ENCODE measurements at regions not wholly inside any gene's neighbourhood (a gene's known extent, or its start where the extent isn't known, plus 50 kb on each side); places are given as distances from the start of the nearest gene placed in this dataset.

DNA sequence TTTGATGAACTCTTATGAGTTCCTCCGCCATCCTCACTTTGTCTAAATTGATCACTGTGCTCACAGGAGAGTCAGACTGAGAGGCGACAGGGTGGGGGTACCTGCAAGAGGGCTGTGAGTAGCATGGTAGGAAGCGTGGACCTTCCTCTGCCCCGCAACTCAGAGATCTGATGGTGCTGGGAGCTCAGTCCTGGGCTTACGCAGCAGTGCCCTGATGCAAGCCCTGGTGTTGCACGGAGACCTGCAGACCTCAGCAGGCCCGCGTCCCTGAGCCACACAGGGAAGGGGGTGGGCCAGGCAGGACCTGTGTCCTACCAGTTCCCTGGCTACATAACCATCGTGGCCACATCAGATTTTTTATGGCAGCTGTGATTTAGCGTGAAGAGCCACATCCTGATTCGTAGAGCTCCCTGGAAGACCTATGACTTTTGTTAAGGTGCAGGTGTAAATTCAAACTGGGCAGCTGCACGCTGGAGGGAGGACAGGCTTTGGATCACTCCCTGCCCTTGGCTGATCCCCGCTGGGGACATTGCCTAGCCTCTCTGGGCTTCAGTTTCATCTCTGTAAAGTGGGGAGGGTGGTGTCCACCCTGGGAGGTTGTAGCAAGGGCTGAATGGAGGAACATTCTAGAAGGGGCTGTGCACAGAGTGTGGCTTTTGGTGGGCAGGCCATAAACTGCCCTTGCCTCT is 176.1 kb downstream of the KLF13 start:
- Histone ChIP-seq H3K4me3 (replicated peaks in 1 of 4; ENCODE audit: control extremely low read depth in 1 of 4, insufficient read depth in 1 of 4, low read depth in 3 of 4, low read length in 4 of 4) (no peak overlapping the region), H3K79me2 (ENCODE audit: control insufficient read depth, insufficient read depth, low read length) (no peaks in the 10 kb centered on the region), H3K27me3 (ENCODE audit: control insufficient read depth, insufficient read depth, low read length) (no peaks in the 10 kb centered on the region), H3K36me3 (ENCODE audit: control insufficient read depth, insufficient read depth, low read length) (no peaks in the 10 kb centered on the region), H3K9me3 (ENCODE audit: control insufficient read depth, insufficient read depth, low read depth, low read length) (no peaks in the 10 kb centered on the region), H2AFZ (ENCODE audit: low read length) (no peak overlapping the region), H3K9ac (ENCODE audit: insufficient read depth, low read length) (no peak overlapping the region), H3K4me2 (ENCODE audit: extremely low read depth, insufficient read depth, low read length) (no peak overlapping the region), H3K27ac (ENCODE audit: insufficient read depth, low read length) (no peak overlapping the region), H3K4me1 (ENCODE audit: control insufficient read depth, extremely low read depth, insufficient read depth, low read length) (no peaks in the 10 kb centered on the region), H4K20me1 (ENCODE audit: control insufficient read depth, extremely low read depth, insufficient read depth, low read length) (no peaks in the 10 kb centered on the region)
- TF ChIP-seq, protein P1, sequence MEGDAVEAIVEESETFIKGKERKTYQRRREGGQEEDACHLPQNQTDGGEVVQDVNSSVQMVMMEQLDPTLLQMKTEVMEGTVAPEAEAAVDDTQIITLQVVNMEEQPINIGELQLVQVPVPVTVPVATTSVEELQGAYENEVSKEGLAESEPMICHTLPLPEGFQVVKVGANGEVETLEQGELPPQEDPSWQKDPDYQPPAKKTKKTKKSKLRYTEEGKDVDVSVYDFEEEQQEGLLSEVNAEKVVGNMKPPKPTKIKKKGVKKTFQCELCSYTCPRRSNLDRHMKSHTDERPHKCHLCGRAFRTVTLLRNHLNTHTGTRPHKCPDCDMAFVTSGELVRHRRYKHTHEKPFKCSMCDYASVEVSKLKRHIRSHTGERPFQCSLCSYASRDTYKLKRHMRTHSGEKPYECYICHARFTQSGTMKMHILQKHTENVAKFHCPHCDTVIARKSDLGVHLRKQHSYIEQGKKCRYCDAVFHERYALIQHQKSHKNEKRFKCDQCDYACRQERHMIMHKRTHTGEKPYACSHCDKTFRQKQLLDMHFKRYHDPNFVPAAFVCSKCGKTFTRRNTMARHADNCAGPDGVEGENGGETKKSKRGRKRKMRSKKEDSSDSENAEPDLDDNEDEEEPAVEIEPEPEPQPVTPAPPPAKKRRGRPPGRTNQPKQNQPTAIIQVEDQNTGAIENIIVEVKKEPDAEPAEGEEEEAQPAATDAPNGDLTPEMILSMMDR (conservative IDR thresholded peaks at IDR 0.05 in 1 of 2, IDR thresholded peaks at IDR 0.05 in 1 of 2; ENCODE audit: low read depth in 1 of 2, low read length in 2 of 2), result no peak
- TF ChIP-seq EZH2 (IDR thresholded peaks at IDR 0.05; ENCODE audit: low read length, missing control alignments), result no peak
- DNase-seq (ENCODE audit: low read depth in 2 of 2), result no peak

DNA sequence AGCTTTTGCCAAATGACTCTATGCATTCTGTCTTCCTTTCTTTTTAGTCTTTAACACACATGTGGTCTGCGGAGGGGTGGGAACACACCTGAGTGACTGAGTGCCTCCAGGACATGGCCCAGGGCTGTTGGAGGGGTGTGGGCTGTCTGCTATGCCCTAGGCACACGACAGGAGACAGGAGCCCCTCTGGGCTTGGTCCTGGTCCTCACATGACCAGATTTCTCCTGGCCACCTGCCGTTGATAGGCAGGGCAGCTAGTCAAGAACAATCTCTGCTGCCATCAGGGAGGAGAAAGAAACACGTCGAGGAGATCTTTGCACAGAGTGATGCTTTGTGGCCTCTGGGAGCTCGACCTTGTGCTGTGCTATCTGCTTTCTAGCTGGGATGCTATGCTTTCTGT is 176.6 kb downstream of the KLF13 start:
- Histone ChIP-seq H3K27me3 (ENCODE audit: control insufficient read depth, insufficient read depth, low read length) (no peaks in the 10 kb centered on the region), H3K4me3 (replicated peaks in 1 of 4; ENCODE audit: control extremely low read depth in 1 of 4, insufficient read depth in 1 of 4, low read depth in 3 of 4, low read length in 4 of 4) (no peak overlapping the region), H3K79me2 (ENCODE audit: control insufficient read depth, insufficient read depth, low read length) (no peaks in the 10 kb centered on the region), H4K20me1 (ENCODE audit: control insufficient read depth, extremely low read depth, insufficient read depth, low read length) (no peaks in the 10 kb centered on the region), H3K27ac (ENCODE audit: insufficient read depth, low read length) (no peak overlapping the region), H3K9me3 (ENCODE audit: control insufficient read depth, insufficient read depth, low read depth, low read length) (no peaks in the 10 kb centered on the region), H3K4me2 (ENCODE audit: extremely low read depth, insufficient read depth, low read length) (no peak overlapping the region), H3K9ac (ENCODE audit: insufficient read depth, low read length) (no peak overlapping the region), H3K36me3 (ENCODE audit: control insufficient read depth, insufficient read depth, low read length) (no peaks in the 10 kb centered on the region), H3K4me1 (ENCODE audit: control insufficient read depth, extremely low read depth, insufficient read depth, low read length) (no peaks in the 10 kb centered on the region), H2AFZ (ENCODE audit: low read length) (no peak overlapping the region)
- TF ChIP-seq, protein P1 (conservative IDR thresholded peaks at IDR 0.05 in 1 of 2, IDR thresholded peaks at IDR 0.05 in 1 of 2; ENCODE audit: low read depth in 1 of 2, low read length in 2 of 2), result no peak
- TF ChIP-seq EZH2 (IDR thresholded peaks at IDR 0.05; ENCODE audit: low read length, missing control alignments), result no peak
- no peak for DNase-seq (ENCODE audit: low read depth in 2 of 2)

DNA sequence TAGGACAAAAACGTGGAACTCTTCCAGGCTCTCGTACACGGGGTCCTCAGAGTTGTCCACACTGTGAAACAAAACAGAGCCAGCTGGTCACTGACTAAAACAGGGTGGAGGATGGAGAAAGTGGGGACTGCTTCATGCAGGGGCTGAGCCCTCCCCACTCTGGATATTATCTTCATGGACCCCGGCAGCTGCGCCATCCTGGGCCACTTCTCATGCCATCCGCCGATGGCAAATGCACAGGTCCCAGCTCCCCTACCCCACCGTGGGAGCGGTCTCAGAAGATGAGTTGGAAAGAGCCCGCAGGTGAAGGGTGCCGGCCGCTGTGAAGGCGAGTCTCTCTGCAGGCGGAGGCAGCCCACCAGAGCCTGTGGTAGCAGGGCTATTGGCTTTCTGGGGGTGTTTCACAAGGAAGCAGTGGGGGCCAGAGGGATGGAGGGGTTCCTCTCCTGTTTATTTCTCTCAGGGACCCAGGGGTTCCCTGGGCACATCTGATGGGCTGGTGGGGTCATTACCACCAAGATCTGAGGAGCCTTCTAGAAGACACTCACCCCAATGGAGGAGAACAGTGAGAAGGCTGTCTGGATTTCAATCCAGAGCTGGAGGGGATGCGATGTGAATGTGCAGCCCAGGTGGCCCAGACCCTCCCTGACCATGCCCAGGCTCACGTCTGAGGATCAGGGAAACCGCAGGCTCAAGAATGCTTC is 177.3 kb downstream of the KLF13 start:
- no peak overlapping the region for H2AFZ ChIP-seq (ENCODE audit: low read length)
- no peak for DNase-seq (ENCODE audit: low read depth in 2 of 2)

More for the DNA sequence above, 177.3 kb downstream of the KLF13 start:
- no peaks in the 10 kb centered on the region for H3K79me2 ChIP-seq (ENCODE audit: control insufficient read depth, insufficient read depth, low read length)
- no peaks in the 10 kb centered on the region for H4K20me1 ChIP-seq (ENCODE audit: control insufficient read depth, extremely low read depth, insufficient read depth, low read length)
- H3K9me3 ChIP-seq (ENCODE audit: control insufficient read depth, insufficient read depth, low read depth, low read length), result no peaks in the 10 kb centered on the region
- H3K9ac ChIP-seq (ENCODE audit: insufficient read depth, low read length), result no peak overlapping the region
- no peaks in the 10 kb centered on the region for H3K4me1 ChIP-seq (ENCODE audit: control insufficient read depth, extremely low read depth, insufficient read depth, low read length)
- no peaks in the 10 kb centered on the region for H3K36me3 ChIP-seq (ENCODE audit: control insufficient read depth, insufficient read depth, low read length)
- no peak overlapping the region for H3K4me3 ChIP-seq (replicated peaks in 1 of 4; ENCODE audit: control extremely low read depth in 1 of 4, insufficient read depth in 1 of 4, low read depth in 3 of 4, low read length in 4 of 4)
- no peaks in the 10 kb centered on the region for H3K27me3 ChIP-seq (ENCODE audit: control insufficient read depth, insufficient read depth, low read length)
- H3K4me2 ChIP-seq (ENCODE audit: extremely low read depth, insufficient read depth, low read length), result no peak overlapping the region
- no peak for TF ChIP-seq EZH2 (IDR thresholded peaks at IDR 0.05; ENCODE audit: low read length, missing control alignments)
- TF ChIP-seq, protein P1 (conservative IDR thresholded peaks at IDR 0.05 in 1 of 2, IDR thresholded peaks at IDR 0.05 in 1 of 2; ENCODE audit: low read depth in 1 of 2, low read length in 2 of 2), result no peak
- H3K27ac ChIP-seq (ENCODE audit: insufficient read depth, low read length), result no peak overlapping the region
